ENCODE measurements at regions not wholly inside any gene's neighbourhood (a gene's known extent, or its start where the extent isn't known, plus 50 kb on each side); places are given as distances from the start of the nearest gene placed in this dataset.

GRCh38 chr5:165859251-165859650 lies 2353.8 kb downstream of the MAT2B start:
- TF ChIP-seq POLR2A (IDR thresholded peaks at IDR 0.05) (no peak), CTCF (IDR thresholded peaks at IDR 0.05 in 8 of 11, conservative IDR thresholded peaks at IDR 0.05 in 3 of 11) (no peak)
